Upper lobe of left lung (tissue), 4 donors: ENCODE measurements at regions not wholly inside any gene's neighbourhood (a gene's known extent, or its start where the extent isn't known, plus 50 kb on each side); places are given as distances from the start of the nearest gene placed in this dataset.

ENCODE experiments used
- CTCF ChIP-seq, 6 experiments: fragments of 450-650 bp in 4 of 6; fragments of 200-600 bp in 2 of 6; sonication (generic) in 2 of 6; IDR thresholded peaks; one replicate each; pipeline ENCODE4 v1.5.1; 2016 to 2019; ENCODE audit warnings: antibody characterized with exemption in 6 of 6
- POLR2AphosphoS5 ChIP-seq, 2 donors: sonication (generic); formaldehyde crosslinking; IDR thresholded peaks; one replicate each; pipeline ENCODE4 v1.5.1; 2017; ENCODE audit warnings: antibody characterized with exemption in 2 of 2

- TF ChIP-seq CTCF (IDR thresholded peaks at IDR 0.05) (no peak), POLR2AphosphoS5 (IDR thresholded peaks at IDR 0.05) (no peak)
Measured at GRCh38 chr4:184568770-184569169, 80.5 kb downstream of the CASP3 start.
